ENCODE measurements at regions not wholly inside any gene's neighbourhood (a gene's known extent, or its start where the extent isn't known, plus 50 kb on each side); places are given as distances from the start of the nearest gene placed in this dataset.
"Not testable (repeated sequence)": the region's sequence is repeated elsewhere in the genome, so short reads cannot be mapped to it uniquely, and the experiment has no call there.

- DNase-seq (ENCODE audit: low read depth in 1 of 2, low spot score in 1 of 2) (no peak), FAIRE-seq (no peak), ATAC-seq (no peak)
- H3K4me3 ChIP-seq, result no peak overlapping the region
- H3K4me2 ChIP-seq, result no peak overlapping the region
- ChIA-PET POLR2A (no interaction called here), CTCF (no interaction called here)
- no peaks in the 10 kb centered on the region for H3K4me1 ChIP-seq
- no peak for TF ChIP-seq MAZ (IDR thresholded peaks at IDR 0.05; ENCODE audit: borderline replicate concordance, low read depth, low read length)
- no peak for TF ChIP-seq FOXS1 (CRISPR knock-in tag; IDR thresholded peaks at IDR 0.05)
- no peak for TF ChIP-seq CHD4 (IDR thresholded peaks at IDR 0.05; ENCODE audit: borderline replicate concordance)
- TF ChIP-seq, protein P1, sequence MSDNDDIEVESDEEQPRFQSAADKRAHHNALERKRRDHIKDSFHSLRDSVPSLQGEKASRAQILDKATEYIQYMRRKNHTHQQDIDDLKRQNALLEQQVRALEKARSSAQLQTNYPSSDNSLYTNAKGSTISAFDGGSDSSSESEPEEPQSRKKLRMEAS (IDR thresholded peaks at IDR 0.05), result no peak
- no peak for TF ChIP-seq PHF8 (IDR thresholded peaks at IDR 0.05; ENCODE audit: borderline replicate concordance, low read depth)
- TF ChIP-seq, protein P2, sequence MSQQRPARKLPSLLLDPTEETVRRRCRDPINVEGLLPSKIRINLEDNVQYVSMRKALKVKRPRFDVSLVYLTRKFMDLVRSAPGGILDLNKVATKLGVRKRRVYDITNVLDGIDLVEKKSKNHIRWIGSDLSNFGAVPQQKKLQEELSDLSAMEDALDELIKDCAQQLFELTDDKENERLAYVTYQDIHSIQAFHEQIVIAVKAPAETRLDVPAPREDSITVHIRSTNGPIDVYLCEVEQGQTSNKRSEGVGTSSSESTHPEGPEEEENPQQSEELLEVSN (IDR thresholded peaks at IDR 0.05; ENCODE audit: borderline replicate concordance, low read depth), result no peak
- no peak for TF ChIP-seq HOXB5 (CRISPR knock-in tag; IDR thresholded peaks at IDR 0.05)
- TF ChIP-seq EHF (CRISPR knock-in tag; IDR thresholded peaks at IDR 0.05), result no peak
- no peak for TF ChIP-seq ESRRA (IDR thresholded peaks at IDR 0.05; ENCODE audit: borderline replicate concordance, low read length)
- no peak overlapping the region for H3K27ac ChIP-seq
- H3K9me3 ChIP-seq, result no peaks in the 10 kb centered on the region
Measured at GRCh38 chr5:136453199-136453598, 87.9 kb upstream of the TRPC7 start.

DNA sequence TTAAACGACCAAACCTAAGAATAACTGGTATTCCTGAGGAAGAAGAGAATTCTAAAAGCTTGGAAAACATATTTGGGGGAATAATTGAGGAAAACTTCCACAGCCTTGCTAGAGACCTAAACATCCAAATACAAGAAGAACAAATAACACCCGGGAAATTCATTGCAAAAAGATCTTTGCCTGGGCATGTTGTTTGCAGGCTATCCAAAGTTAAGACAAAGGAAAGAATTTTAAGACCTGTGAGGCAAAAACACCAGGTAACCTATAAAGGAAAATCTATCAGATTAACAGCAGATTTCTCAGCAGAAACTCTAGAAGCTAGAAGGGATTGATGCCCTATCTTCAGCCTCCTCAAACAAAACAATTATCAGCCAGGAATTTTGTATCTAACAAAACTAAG, 82.2 kb upstream of the TRPC7 start:
- H3K27ac ChIP-seq; DNase-seq (ENCODE audit: low read depth in 1 of 2, low spot score in 1 of 2); H3K4me1 ChIP-seq; H3K4me3 ChIP-seq; H3K9me3 ChIP-seq; POLR2A ChIA-PET; H3K4me2 ChIP-seq; ATAC-seq; FAIRE-seq: not testable (repeated sequence)
- 0% methylated on average over 2 of the region's 2 CpGs for WGBS (ENCODE audit: missing lambda C conversion rate)
- CTCF ChIA-PET, result interaction anchor here (1.0 to 1.1 kb wide), 2 partner anchors 22 to 198 kb away, joined by 3 to 5 read pairs; no protein-coding TSS in a partner anchor

DNA sequence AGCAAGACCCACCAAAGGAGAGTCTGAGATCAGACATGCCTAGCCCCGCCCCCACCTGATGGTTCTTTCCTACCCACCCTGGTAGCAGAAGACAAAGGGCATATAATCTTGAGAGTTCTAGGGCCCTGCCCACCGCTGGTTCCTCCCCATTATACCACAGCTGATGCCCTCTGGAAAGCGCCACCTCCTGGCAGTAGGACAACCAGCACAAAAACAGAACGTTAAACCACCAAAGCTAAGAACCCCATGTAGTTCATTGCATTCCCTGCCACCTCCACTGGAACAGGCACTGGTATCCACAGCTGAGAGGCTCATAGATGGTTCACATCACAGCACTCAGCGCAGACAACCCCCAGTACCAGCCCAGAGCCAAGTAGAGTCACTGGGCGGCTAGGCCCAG, 81.2 kb upstream of the TRPC7 start:
- H3K4me3 ChIP-seq, result no peak overlapping the region

DNA sequence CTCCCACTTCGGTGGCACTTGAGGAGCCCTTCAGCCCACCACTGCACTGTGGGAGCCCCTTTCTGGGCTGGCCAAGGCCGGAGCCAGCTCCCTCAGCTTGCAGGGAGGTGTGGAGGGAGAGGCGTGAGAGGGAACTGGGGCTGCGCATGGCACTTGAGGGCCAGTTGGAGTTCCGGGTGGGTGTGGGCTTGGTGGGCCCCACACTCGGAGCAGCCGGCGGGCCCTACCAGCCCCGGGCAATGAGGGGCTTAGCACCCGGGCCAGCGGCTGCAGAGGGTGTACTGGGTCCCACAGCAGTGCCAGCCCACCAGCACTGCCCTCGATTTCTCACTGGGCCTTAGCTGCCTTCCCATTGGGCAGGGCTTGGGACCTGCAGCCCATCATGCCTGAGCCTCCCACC, 78.8 kb upstream of the TRPC7 start:
- FAIRE-seq; H3K4me1 ChIP-seq; H3K27ac ChIP-seq; H3K9me3 ChIP-seq; CTCF ChIA-PET; ATAC-seq; H3K4me2 ChIP-seq; POLR2A ChIA-PET; H3K4me3 ChIP-seq; DNase-seq (ENCODE audit: low read depth in 1 of 2, low spot score in 1 of 2): not testable (repeated sequence)
- WGBS (ENCODE audit: missing lambda C conversion rate), result 17% methylated on average over 4 of the region's 12 CpGs

More for the DNA sequence above, 81.2 kb upstream of the TRPC7 start:
- FAIRE-seq, result no peak
- 26% methylated on average over 6 of the region's 6 CpGs for WGBS (ENCODE audit: missing lambda C conversion rate)
- POLR2A ChIA-PET, result no interaction called here
- H3K4me2 ChIP-seq, result no peak overlapping the region
- no peak for TF ChIP-seq ZSCAN20 (CRISPR knock-in tag; IDR thresholded peaks at IDR 0.05)
- TF ChIP-seq, protein P1 (IDR thresholded peaks at IDR 0.05), result no peak
- TF ChIP-seq GATA3 (IDR thresholded peaks at IDR 0.05; ENCODE audit: borderline replicate concordance), result no peak
- no peak for TF ChIP-seq HOXB5 (CRISPR knock-in tag; IDR thresholded peaks at IDR 0.05)
- TF ChIP-seq CHD4 (IDR thresholded peaks at IDR 0.05; ENCODE audit: borderline replicate concordance), result no peak
- TF ChIP-seq, protein P3, sequence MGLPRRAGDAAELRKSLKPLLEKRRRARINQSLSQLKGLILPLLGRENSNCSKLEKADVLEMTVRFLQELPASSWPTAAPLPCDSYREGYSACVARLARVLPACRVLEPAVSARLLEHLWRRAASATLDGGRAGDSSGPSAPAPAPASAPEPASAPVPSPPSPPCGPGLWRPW (IDR thresholded peaks at IDR 0.05), result no peak
- TF ChIP-seq EHMT2 (IDR thresholded peaks at IDR 0.05; ENCODE audit: low read depth), result no peak
- no peak for TF ChIP-seq HDAC2 (IDR thresholded peaks at IDR 0.05)
- no peak for TF ChIP-seq RARB (CRISPR knock-in tag; IDR thresholded peaks at IDR 0.05)
- no peak for TF ChIP-seq RFX5 (IDR thresholded peaks at IDR 0.05)
- TF ChIP-seq SREBF2 (IDR thresholded peaks at IDR 0.05), result no peak
- TF ChIP-seq ZFP36 (IDR thresholded peaks at IDR 0.05; ENCODE audit: borderline replicate concordance, partially characterized antibody), result no peak
- TF ChIP-seq FOSB (CRISPR knock-in tag; IDR thresholded peaks at IDR 0.05), result no peak
- TF ChIP-seq, protein P4, sequence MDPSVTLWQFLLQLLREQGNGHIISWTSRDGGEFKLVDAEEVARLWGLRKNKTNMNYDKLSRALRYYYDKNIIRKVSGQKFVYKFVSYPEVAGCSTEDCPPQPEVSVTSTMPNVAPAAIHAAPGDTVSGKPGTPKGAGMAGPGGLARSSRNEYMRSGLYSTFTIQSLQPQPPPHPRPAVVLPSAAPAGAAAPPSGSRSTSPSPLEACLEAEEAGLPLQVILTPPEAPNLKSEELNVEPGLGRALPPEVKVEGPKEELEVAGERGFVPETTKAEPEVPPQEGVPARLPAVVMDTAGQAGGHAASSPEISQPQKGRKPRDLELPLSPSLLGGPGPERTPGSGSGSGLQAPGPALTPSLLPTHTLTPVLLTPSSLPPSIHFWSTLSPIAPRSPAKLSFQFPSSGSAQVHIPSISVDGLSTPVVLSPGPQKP (IDR thresholded peaks at IDR 0.05; ENCODE audit: low read depth, low read length), result no peak
- peak in 1 of 2 experiments; percentile 12 for DNase-seq (ENCODE audit: low read depth in 1 of 2, low spot score in 1 of 2)
- H3K4me1 ChIP-seq, result no peaks in the 10 kb centered on the region
- no peak overlapping the region for H3K27ac ChIP-seq
- CTCF ChIA-PET, result interaction anchor here (0.6 to 1.1 kb wide), 2 partner anchors 197 to 435 kb away, joined by 3 to 5 read pairs; no protein-coding TSS in a partner anchor
- peak in 1 of 2 experiments; percentile 38; a peak in 2 of 6 replicates for ATAC-seq
- peaks cover 7% of the 10 kb centered on the region; the same call in 2 of the 3 replicates for H3K9me3 ChIP-seq

Data from A549 (cell line).